HFFc6 (cell line): ENCODE measurements at regions not wholly inside any gene's neighbourhood (a gene's known extent, or its start where the extent isn't known, plus 50 kb on each side); places are given as distances from the start of the nearest gene placed in this dataset.

ENCODE experiments used
- DNase-seq: peaks from one replicate; pipeline ENCODE4 v3.0.0-alpha.2; 2018
- H3K27ac Mint-ChIP-seq: 2 replicates; pipeline ENCODE4 v1.8.0; 2020; ENCODE audit warnings: mild to moderate bottlenecking, mixed read lengths
- H3K27me3 Mint-ChIP-seq: 2 replicates; pipeline ENCODE4 v1.8.0; 2021; ENCODE audit warnings: mild to moderate bottlenecking, moderate library complexity, mixed read lengths; ENCODE audit not compliant: insufficient read depth
- H3K36me3 Mint-ChIP-seq: 2 replicates; pipeline ENCODE4 v1.8.0; 2021; ENCODE audit warnings: low read depth, mixed read lengths
- H3K4me1 Mint-ChIP-seq: 2 replicates; pipeline ENCODE4 v1.8.0; 2020; ENCODE audit warnings: low read depth, mixed read lengths
- H3K4me3 Mint-ChIP-seq: 2 replicates; pipeline ENCODE4 v1.8.0; 2020; ENCODE audit warnings: mild to moderate bottlenecking, moderate library complexity, mixed read lengths
- H3K9me3 Mint-ChIP-seq: 2 replicates; pipeline ENCODE4 v1.8.0; 2020; ENCODE audit warnings: mild to moderate bottlenecking, mixed read lengths
- TF ChIP-seq, protein P1 (sequence below): fragments of 200-600 bp; sonication (generic); IDR thresholded peaks from 2 replicates; pipeline ENCODE4 v1.5.0; 2021; ENCODE audit warnings: antibody characterized with exemption, mild to moderate bottlenecking

DNA sequence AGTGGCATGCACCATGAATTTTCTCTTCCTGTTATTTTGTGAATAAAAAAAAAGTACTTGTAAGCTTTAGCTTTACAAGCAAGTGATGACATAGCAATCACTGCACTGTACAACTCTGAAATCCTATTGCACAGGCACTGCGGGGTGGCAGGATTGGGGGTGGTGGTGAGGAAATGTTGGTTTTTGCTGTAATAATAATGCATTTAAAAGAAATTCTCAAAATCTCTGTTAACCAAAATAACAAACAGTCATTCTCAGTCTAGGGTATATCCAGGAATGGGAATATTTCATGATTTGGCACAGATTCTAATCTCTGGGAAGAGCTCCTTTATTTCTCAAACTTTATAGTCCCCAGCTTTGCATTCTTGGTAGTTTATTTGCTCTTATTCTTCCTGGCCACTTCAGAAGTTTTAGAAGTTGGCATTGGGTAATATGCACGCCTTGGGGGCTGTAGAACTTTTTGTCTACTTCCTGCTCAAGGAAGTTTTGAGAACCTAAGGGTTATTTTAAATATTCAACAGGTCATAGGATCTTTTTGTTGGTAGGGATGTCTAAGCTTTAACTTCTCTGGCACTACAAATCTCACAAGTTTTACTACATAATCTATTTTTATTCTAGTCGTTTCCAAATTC, 353.0 kb upstream of the KLF12 start:
- Mint-ChIP-seq H3K27ac (no peak overlapping the region), H3K4me1 (no peaks in the 10 kb centered on the region), H3K36me3 (no peaks in the 10 kb centered on the region), H3K9me3 (no peaks in the 10 kb centered on the region), H3K27me3 (peaks cover 3% of the 10 kb centered on the region), H3K4me3 (no peak overlapping the region)
- TF ChIP-seq, protein P1, sequence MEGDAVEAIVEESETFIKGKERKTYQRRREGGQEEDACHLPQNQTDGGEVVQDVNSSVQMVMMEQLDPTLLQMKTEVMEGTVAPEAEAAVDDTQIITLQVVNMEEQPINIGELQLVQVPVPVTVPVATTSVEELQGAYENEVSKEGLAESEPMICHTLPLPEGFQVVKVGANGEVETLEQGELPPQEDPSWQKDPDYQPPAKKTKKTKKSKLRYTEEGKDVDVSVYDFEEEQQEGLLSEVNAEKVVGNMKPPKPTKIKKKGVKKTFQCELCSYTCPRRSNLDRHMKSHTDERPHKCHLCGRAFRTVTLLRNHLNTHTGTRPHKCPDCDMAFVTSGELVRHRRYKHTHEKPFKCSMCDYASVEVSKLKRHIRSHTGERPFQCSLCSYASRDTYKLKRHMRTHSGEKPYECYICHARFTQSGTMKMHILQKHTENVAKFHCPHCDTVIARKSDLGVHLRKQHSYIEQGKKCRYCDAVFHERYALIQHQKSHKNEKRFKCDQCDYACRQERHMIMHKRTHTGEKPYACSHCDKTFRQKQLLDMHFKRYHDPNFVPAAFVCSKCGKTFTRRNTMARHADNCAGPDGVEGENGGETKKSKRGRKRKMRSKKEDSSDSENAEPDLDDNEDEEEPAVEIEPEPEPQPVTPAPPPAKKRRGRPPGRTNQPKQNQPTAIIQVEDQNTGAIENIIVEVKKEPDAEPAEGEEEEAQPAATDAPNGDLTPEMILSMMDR: no peak
- no peak for DNase-seq

DNA sequence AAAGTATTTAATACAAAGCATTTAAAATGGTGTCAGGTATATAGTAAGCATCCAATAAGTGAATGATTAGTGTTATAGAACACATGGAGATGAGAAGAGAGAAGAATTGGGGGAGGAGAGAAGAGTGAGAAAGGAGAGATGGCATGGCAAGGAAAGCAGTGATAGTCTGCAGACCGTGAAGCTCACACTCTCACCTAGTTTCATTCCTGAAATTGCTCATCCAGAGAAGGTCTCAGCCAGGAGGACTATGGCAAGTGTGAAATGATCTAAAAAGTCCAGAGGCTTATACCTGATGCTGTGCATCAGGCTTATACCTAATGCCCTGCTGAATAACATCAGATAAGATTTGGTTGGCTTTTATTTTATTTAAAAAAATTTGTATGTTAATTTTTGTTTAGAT, 351.6 kb upstream of the KLF12 start:
- Mint-ChIP-seq H3K27ac (no peak overlapping the region), H3K36me3 (no peaks in the 10 kb centered on the region), H3K9me3 (no peaks in the 10 kb centered on the region), H3K27me3 (peaks cover 3% of the 10 kb centered on the region), H3K4me3 (no peak overlapping the region), H3K4me1 (no peaks in the 10 kb centered on the region)
- DNase-seq: no peak
- TF ChIP-seq, protein P1: no peak

DNA sequence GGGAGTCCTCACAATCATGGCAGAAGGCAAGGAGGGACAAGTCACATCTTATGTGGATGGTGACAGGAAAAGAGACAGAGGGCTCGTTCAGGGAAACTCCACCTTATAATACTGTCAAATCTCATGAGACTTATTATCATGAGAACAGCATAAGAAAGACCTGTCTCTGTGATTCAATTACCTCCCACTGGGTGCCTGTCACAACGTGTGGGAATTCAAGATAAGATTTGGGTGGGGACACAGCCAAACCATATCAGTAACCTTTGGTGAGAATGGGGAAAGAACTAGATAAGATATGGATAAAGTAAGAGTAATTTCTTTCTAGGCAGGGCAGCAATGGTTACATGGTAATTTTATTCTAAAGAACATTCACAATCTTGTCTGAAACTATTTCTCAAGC, 344.9 kb upstream of the KLF12 start:
- no peaks in the 10 kb centered on the region for H3K9me3 Mint-ChIP-seq
- no peak overlapping the region for H3K4me3 Mint-ChIP-seq
- no peak for DNase-seq
- TF ChIP-seq, protein P1: no peak
- H3K36me3 Mint-ChIP-seq: no peaks in the 10 kb centered on the region
- H3K27ac Mint-ChIP-seq: no peak overlapping the region
- no peaks in the 10 kb centered on the region for H3K27me3 Mint-ChIP-seq
- no peaks in the 10 kb centered on the region for H3K4me1 Mint-ChIP-seq

DNA sequence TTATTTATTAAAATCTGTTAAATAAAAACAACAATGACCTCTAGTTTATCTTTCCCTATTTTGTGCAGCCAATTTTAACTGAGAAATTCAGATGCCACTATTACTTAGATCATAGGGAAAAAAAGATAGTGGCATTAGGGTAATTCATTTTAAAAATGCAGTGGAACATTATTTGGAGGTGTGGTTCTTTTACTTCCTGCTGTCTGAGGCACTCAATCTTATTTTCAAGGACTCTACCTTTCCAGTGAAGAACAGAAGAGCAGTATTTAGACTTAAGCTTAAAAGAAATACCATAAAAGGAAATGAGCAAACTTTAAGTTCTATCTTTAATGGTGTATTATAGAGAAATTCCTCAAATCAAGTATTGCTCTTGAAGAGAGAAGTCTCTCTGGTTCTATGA, 342.6 kb upstream of the KLF12 start:
- no peaks in the 10 kb centered on the region for H3K36me3 Mint-ChIP-seq
- no peaks in the 10 kb centered on the region for H3K27me3 Mint-ChIP-seq
- TF ChIP-seq, protein P1: no peak
- no peak for DNase-seq
- no peaks in the 10 kb centered on the region for H3K4me1 Mint-ChIP-seq
- no peak overlapping the region for H3K4me3 Mint-ChIP-seq
- H3K9me3 Mint-ChIP-seq: no peaks in the 10 kb centered on the region
- no peak overlapping the region for H3K27ac Mint-ChIP-seq

DNA sequence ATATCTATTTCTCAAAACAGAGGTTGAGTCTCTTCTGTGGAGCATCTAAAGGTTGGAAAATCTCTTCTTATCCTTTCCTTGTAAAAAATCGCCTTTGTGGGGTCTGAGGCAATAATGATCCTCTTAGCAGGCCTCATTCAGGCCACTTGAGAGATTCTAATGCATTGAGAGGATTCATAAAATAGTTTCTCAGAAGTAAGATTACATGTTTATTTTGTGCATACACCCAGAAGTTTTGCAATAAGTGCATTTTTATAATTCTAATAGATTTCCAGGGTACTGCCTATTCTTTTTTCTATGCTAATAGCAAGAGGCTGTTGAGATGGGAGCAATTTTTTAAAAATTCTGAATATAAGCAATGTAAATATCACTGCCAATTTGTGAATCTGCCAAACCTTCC, 342.2 kb upstream of the KLF12 start:
- no peaks in the 10 kb centered on the region for H3K27me3 Mint-ChIP-seq
- no peak overlapping the region for H3K4me3 Mint-ChIP-seq
- H3K36me3 Mint-ChIP-seq: no peaks in the 10 kb centered on the region
- TF ChIP-seq, protein P1: no peak
- DNase-seq: no peak
- no peak overlapping the region for H3K27ac Mint-ChIP-seq
- H3K9me3 Mint-ChIP-seq: no peaks in the 10 kb centered on the region
- H3K4me1 Mint-ChIP-seq: no peaks in the 10 kb centered on the region

DNA sequence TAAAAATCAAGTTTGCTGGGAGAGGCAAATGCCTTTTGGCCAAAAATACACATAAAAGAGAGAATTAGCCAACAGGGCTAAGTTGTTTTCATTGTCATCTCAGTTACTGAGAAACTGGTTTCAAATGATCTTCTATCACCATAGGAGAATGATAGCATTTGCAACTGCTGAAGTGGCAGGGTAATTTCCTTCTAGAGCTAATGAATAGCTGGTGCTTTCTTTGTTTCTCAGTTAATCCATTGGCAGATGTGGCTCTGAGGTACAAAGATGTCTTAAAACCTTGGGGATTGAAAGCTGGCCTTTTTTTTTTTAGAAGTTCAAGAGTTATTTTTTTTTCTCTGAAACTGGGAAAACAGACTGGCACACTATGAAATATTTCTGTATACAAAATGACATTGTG, 332.7 kb upstream of the KLF12 start:
- Mint-ChIP-seq H3K27me3 (peaks cover 11% of the 10 kb centered on the region), H3K4me3 (no peak overlapping the region), H3K27ac (no peak overlapping the region), H3K36me3 (no peaks in the 10 kb centered on the region), H3K4me1 (no peaks in the 10 kb centered on the region), H3K9me3 (no peaks in the 10 kb centered on the region)
- TF ChIP-seq, protein P1: no peak
- DNase-seq: no peak
